ENCODE measurements at regions not wholly inside any gene's neighbourhood (a gene's known extent, or its start where the extent isn't known, plus 50 kb on each side); places are given as distances from the start of the nearest gene placed in this dataset.

DNA sequence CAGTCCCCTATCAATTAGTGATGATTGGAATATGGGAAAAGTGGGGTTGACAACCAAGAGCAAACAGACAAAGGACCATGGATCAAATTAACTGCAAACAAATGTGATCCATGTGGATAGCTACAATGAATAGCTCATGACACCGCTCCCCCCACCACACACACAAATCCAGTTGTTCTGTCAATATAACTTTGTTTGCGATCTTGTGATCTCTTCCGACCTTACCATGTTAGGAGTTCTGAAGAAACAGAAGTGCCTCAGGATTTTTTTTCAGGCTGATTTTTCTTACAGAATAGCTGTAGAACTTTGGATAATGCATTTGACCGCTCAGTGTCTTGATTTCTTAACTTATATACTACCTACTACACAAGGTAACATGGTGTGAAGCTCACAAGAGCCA is 116.6 kb downstream of the SH2D1A start:
- Histone ChIP-seq H2AFZ (ENCODE audit: control insufficient read depth, low read length) (no peak overlapping the region), H3K36me3 (ENCODE audit: control insufficient read depth in 2 of 2, extremely low read depth in 1 of 2, insufficient read depth in 2 of 2, low read length in 2 of 2) (no peaks in the 10 kb centered on the region), H4K20me1 (ENCODE audit: control insufficient read depth, extremely low read depth, insufficient read depth, low read length) (no peaks in the 10 kb centered on the region), H3K27ac (ENCODE audit: control insufficient read depth, insufficient read depth, low read length) (no peak overlapping the region), H3K4me3 (ENCODE audit: control insufficient read depth in 2 of 3, extremely low read depth in 1 of 3, insufficient read depth in 2 of 3, low read depth in 1 of 3, low read length in 3 of 3) (no peak overlapping the region), H3K4me1 (ENCODE audit: control insufficient read depth, extremely low read depth, insufficient read depth, low read length) (no peaks in the 10 kb centered on the region), H3K4me2 (ENCODE audit: control insufficient read depth, extremely low read depth, insufficient read depth, low read depth, low read length) (no peak overlapping the region), H3K9me3 (ENCODE audit: control insufficient read depth, low read depth, low read length) (no peaks in the 10 kb centered on the region), H3K27me3 (ENCODE audit: control insufficient read depth, extremely low read depth, insufficient read depth, low read length) (no peaks in the 10 kb centered on the region), H3K9me1 (ENCODE audit: control insufficient read depth, extremely low read depth, insufficient read depth, low read length) (no peaks in the 10 kb centered on the region), H3K9ac (ENCODE audit: control insufficient read depth, extremely low read depth, insufficient read depth, low read length) (no peak overlapping the region), H3K79me2 (ENCODE audit: control insufficient read depth, insufficient read depth, low read length) (no peaks in the 10 kb centered on the region)
- FAIRE-seq (no peak), DNase-seq (ENCODE audit: low read depth, low spot score) (no peak)
- TF ChIP-seq, protein P1, sequence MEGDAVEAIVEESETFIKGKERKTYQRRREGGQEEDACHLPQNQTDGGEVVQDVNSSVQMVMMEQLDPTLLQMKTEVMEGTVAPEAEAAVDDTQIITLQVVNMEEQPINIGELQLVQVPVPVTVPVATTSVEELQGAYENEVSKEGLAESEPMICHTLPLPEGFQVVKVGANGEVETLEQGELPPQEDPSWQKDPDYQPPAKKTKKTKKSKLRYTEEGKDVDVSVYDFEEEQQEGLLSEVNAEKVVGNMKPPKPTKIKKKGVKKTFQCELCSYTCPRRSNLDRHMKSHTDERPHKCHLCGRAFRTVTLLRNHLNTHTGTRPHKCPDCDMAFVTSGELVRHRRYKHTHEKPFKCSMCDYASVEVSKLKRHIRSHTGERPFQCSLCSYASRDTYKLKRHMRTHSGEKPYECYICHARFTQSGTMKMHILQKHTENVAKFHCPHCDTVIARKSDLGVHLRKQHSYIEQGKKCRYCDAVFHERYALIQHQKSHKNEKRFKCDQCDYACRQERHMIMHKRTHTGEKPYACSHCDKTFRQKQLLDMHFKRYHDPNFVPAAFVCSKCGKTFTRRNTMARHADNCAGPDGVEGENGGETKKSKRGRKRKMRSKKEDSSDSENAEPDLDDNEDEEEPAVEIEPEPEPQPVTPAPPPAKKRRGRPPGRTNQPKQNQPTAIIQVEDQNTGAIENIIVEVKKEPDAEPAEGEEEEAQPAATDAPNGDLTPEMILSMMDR (optimal IDR thresholded peaks at IDR 0.05 in 1 of 3, IDR thresholded peaks at IDR 0.05 in 1 of 3, conservative IDR thresholded peaks at IDR 0.05 in 1 of 3; ENCODE audit: extremely low read depth in 1 of 3, insufficient read depth in 2 of 3, low read length in 3 of 3): no peak
- TF ChIP-seq EZH2 (IDR thresholded peaks at IDR 0.05; ENCODE audit: low read length): no peak
- dilution Hi-C loops (cut with MboI; ENCODE audit: extremely low pct_ligation_motif_present, low sequenced_read_pairs): no loop called here

DNA sequence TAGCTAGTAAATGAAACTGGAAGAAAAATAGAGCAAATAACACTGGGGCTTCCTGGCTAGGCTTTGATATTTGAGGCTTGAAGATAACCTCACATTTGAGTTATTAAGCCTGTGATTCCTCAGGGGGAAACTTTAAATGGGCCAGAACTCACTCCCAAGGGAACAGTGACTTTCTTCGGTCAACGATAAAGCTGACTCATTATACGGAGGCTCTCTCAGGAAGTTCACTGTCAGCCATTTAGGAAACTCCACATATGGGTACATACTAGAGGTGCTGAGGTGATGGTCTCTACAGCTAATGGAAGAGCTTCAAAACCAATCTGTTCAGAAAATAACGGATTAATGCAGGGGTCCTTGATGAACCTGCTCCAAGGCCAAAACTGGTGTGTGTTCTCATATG is 120.8 kb downstream of the SH2D1A start:
- Histone ChIP-seq H3K4me1 (ENCODE audit: control insufficient read depth, extremely low read depth, insufficient read depth, low read length) (no peaks in the 10 kb centered on the region), H3K27me3 (ENCODE audit: control insufficient read depth, extremely low read depth, insufficient read depth, low read length) (no peaks in the 10 kb centered on the region), H3K79me2 (ENCODE audit: control insufficient read depth, insufficient read depth, low read length) (no peaks in the 10 kb centered on the region), H4K20me1 (ENCODE audit: control insufficient read depth, extremely low read depth, insufficient read depth, low read length) (no peaks in the 10 kb centered on the region), H3K9me3 (ENCODE audit: control insufficient read depth, low read depth, low read length) (no peaks in the 10 kb centered on the region), H3K4me3 (ENCODE audit: control insufficient read depth in 2 of 3, extremely low read depth in 1 of 3, insufficient read depth in 2 of 3, low read depth in 1 of 3, low read length in 3 of 3) (no peak overlapping the region), H3K36me3 (ENCODE audit: control insufficient read depth in 2 of 2, extremely low read depth in 1 of 2, insufficient read depth in 2 of 2, low read length in 2 of 2) (no peaks in the 10 kb centered on the region), H3K27ac (ENCODE audit: control insufficient read depth, insufficient read depth, low read length) (no peak overlapping the region), H3K9me1 (ENCODE audit: control insufficient read depth, extremely low read depth, insufficient read depth, low read length) (no peaks in the 10 kb centered on the region), H2AFZ (ENCODE audit: control insufficient read depth, low read length) (no peak overlapping the region), H3K9ac (ENCODE audit: control insufficient read depth, extremely low read depth, insufficient read depth, low read length) (no peak overlapping the region), H3K4me2 (ENCODE audit: control insufficient read depth, extremely low read depth, insufficient read depth, low read depth, low read length) (no peak overlapping the region)
- DNase-seq (ENCODE audit: low read depth, low spot score) (no peak), FAIRE-seq (no peak)
- no peak for TF ChIP-seq EZH2 (IDR thresholded peaks at IDR 0.05; ENCODE audit: low read length)
- TF ChIP-seq, protein P1 (optimal IDR thresholded peaks at IDR 0.05 in 1 of 3, IDR thresholded peaks at IDR 0.05 in 1 of 3, conservative IDR thresholded peaks at IDR 0.05 in 1 of 3; ENCODE audit: extremely low read depth in 1 of 3, insufficient read depth in 2 of 3, low read length in 3 of 3): no peak
- dilution Hi-C loops (cut with MboI; ENCODE audit: extremely low pct_ligation_motif_present, low sequenced_read_pairs): no loop called here
